Fibroblast of villous mesenchyme (primary cell): ENCODE measurements at regions not wholly inside any gene's neighbourhood (a gene's known extent, or its start where the extent isn't known, plus 50 kb on each side); places are given as distances from the start of the nearest gene placed in this dataset.

ENCODE experiments used
- DNase-seq: peaks from one replicate; pipeline ENCODE4 v3.0.0-alpha.2; 2010; ENCODE audit warnings: low read depth
- H3K4me3 ChIP-seq: 2 replicates; pipeline ENCODE4 v1.5.1; 2011; ENCODE audit warnings: low read depth, mild to moderate bottlenecking, low read length
- CTCF ChIP-seq: IDR thresholded peaks from 2 replicates; pipeline ENCODE4 v1.5.1; 2012; ENCODE audit warnings: low read depth, mild to moderate bottlenecking, low read length; ENCODE audit not compliant: insufficient read depth

- TF ChIP-seq CTCF: no peak
- no peak for DNase-seq
- no peak overlapping the region for H3K4me3 ChIP-seq
Measured at GRCh38 chr3:65193531-65193930, 505.7 kb upstream of the ADAMTS9 start.

GRCh38 chr3:65190111-65190510 lies 502.3 kb upstream of the ADAMTS9 start:
- TF ChIP-seq CTCF: no peak
- DNase-seq: no peak
- H3K4me3 ChIP-seq: no peak overlapping the region

GRCh38 chr3:65186268-65186667 lies 498.5 kb upstream of the ADAMTS9 start:
- TF ChIP-seq CTCF: no peak

GRCh38 chr3:65182682-65183081 lies 494.9 kb upstream of the ADAMTS9 start:
- H3K4me3 ChIP-seq: no peak overlapping the region
- no peak for DNase-seq
- no peak for TF ChIP-seq CTCF

More at GRCh38 chr3:65186268-65186667, 498.5 kb upstream of the ADAMTS9 start:
- no peak for DNase-seq
- no peak overlapping the region for H3K4me3 ChIP-seq

- no peak for DNase-seq
- no peak for TF ChIP-seq CTCF
Measured at GRCh38 chr3:65182085-65182484, 494.3 kb upstream of the ADAMTS9 start.

GRCh38 chr3:65181391-65181871 lies 493.6 kb upstream of the ADAMTS9 start:
- H3K4me3 ChIP-seq: no peak overlapping the region
- no peak for TF ChIP-seq CTCF
- no peak for DNase-seq

More at GRCh38 chr3:65182085-65182484, 494.3 kb upstream of the ADAMTS9 start:
- H3K4me3 ChIP-seq: no peak overlapping the region

GRCh38 chr3:65178703-65179102 lies 490.9 kb upstream of the ADAMTS9 start:
- no peak overlapping the region for H3K4me3 ChIP-seq
- DNase-seq: no peak
- no peak for TF ChIP-seq CTCF
